ENCODE measurements at regions not wholly inside any gene's neighbourhood (a gene's known extent, or its start where the extent isn't known, plus 50 kb on each side); places are given as distances from the start of the nearest gene placed in this dataset.
"Not testable (repeated sequence)": the region's sequence is repeated elsewhere in the genome, so short reads cannot be mapped to it uniquely, and the experiment has no call there.

- no peak for TF ChIP-seq POLR2A (IDR thresholded peaks at IDR 0.05; ENCODE audit: low read depth, low read length)
- FAIRE-seq = no peak
- no peak for DNase-seq (ENCODE audit: insufficient read length, low spot score)
These were observed 112.7 kb upstream of the SPATS2L start for GRCh38 chr2:200193791-200194190.

- FAIRE-seq (no peak), DNase-seq (ENCODE audit: insufficient read length, low spot score) (no peak)
- no peak for TF ChIP-seq POLR2A (IDR thresholded peaks at IDR 0.05; ENCODE audit: low read depth, low read length)
These were observed 111.7 kb upstream of the SPATS2L start for GRCh38 chr2:200194746-200195145.

- no peak for DNase-seq (ENCODE audit: insufficient read length, low spot score)
- TF ChIP-seq POLR2A (IDR thresholded peaks at IDR 0.05; ENCODE audit: low read depth, low read length) = no peak
- FAIRE-seq = no peak
These were observed 107.5 kb upstream of the SPATS2L start for GRCh38 chr2:200199005-200199404.

GRCh38 chr2:200199576-200200263 is 106.8 kb upstream of the SPATS2L start:
- no peak for FAIRE-seq
- no peak for DNase-seq (ENCODE audit: insufficient read length, low spot score)
- no peak for TF ChIP-seq POLR2A (IDR thresholded peaks at IDR 0.05; ENCODE audit: low read depth, low read length)

DNA sequence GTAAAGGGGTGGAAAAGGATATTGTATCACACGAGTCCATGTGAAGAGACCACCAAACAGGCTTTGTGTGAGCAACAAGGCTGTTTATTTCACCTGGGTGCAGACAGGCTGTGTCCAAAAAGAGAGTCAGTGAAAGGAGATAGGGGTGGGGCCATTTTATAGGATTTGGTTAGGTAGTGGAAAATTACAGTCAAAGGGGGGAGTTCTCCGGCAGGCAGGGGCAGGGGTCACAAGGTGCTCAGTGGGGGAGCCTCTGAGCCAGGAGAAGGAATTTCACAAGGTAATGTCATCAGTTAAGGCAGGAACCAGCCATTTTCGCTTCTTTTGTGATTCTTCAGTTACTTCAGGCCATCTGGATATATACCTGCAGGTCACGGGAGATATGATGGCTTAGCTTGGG is 104.7 kb upstream of the SPATS2L start:
- DNase-seq (ENCODE audit: insufficient read length, low spot score); FAIRE-seq: not testable (repeated sequence)

GRCh38 chr2:200203381-200203827 is 103.1 kb upstream of the SPATS2L start:
- TF ChIP-seq POLR2A (IDR thresholded peaks at IDR 0.05; ENCODE audit: low read depth, low read length) = no peak
- FAIRE-seq = no peak
- DNase-seq (ENCODE audit: insufficient read length, low spot score) = no peak

GRCh38 chr2:200208041-200208440 is 98.5 kb upstream of the SPATS2L start:
- no peak for TF ChIP-seq POLR2A (IDR thresholded peaks at IDR 0.05; ENCODE audit: low read depth, low read length)
- FAIRE-seq (no peak), DNase-seq (ENCODE audit: insufficient read length, low spot score) (no peak)

- FAIRE-seq (no peak), DNase-seq (ENCODE audit: insufficient read length, low spot score) (no peak)
- TF ChIP-seq POLR2A (IDR thresholded peaks at IDR 0.05; ENCODE audit: low read depth, low read length) = no peak
These were observed 97.5 kb upstream of the SPATS2L start for GRCh38 chr2:200209030-200209429.

DNA sequence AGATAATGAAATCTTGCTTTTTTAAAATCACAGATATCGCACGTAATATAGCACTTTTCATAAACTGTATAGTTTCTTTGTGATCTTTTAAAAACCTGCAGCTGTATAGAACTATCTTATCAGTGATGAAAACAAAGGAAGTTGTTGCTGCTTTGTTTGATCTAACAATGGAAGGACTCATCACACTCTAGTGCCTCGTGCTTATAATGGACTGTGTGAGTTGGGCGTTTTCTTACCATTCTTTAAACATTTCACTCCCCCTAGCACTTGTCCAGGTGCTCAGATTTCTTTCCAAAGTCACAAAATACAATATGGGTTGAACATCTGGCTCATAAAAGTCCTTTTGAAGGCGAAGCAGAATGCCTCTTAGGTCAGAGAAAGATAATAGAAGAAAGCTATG is 94.8 kb upstream of the SPATS2L start:
- no peak for DNase-seq (ENCODE audit: insufficient read length, low spot score)
- FAIRE-seq = no peak
- no peak for TF ChIP-seq POLR2A (IDR thresholded peaks at IDR 0.05; ENCODE audit: low read depth, low read length)

GRCh38 chr2:200212862-200213425 is 93.5 kb upstream of the SPATS2L start:
- FAIRE-seq (no peak), DNase-seq (ENCODE audit: insufficient read length, low spot score) (no peak)
- no peak for TF ChIP-seq POLR2A (IDR thresholded peaks at IDR 0.05; ENCODE audit: low read depth, low read length)

DNA sequence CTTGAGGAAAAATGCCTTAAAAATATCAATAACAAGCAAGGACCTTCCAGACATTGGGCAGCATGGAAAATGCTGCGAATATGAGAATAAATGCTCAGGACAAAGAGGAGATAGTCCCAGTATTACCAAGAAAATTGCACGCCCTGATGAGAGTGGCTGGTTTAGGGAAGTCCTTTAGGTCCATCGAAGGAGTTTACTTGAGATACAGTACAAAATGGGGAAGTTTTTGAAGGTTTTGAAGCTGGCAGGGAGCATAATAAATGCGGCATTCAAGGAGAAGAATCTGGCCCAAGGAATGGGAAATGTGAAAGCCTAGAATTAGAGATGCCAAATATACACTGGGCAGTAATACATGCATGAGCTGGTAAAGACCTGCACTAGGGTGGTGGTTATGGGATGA is 90.2 kb upstream of the SPATS2L start:
- TF ChIP-seq POLR2A (IDR thresholded peaks at IDR 0.05; ENCODE audit: low read depth, low read length) = no peak
- DNase-seq (ENCODE audit: insufficient read length, low spot score) = no peak
- no peak for FAIRE-seq

- no peak for TF ChIP-seq POLR2A (IDR thresholded peaks at IDR 0.05; ENCODE audit: low read depth, low read length)
- DNase-seq (ENCODE audit: insufficient read length, low spot score) (no peak), FAIRE-seq (no peak)
These were observed 89.2 kb upstream of the SPATS2L start for GRCh38 chr2:200217320-200217719.

GRCh38 chr2:200218645-200219044 is 87.8 kb upstream of the SPATS2L start:
- FAIRE-seq (no peak), DNase-seq (ENCODE audit: insufficient read length, low spot score) (no peak)
- TF ChIP-seq POLR2A (IDR thresholded peaks at IDR 0.05; ENCODE audit: low read depth, low read length) = no peak

GRCh38 chr2:200219309-200220113 is 87.0 kb upstream of the SPATS2L start:
- DNase-seq (ENCODE audit: insufficient read length, low spot score) (no peak), FAIRE-seq (no peak)

DNA sequence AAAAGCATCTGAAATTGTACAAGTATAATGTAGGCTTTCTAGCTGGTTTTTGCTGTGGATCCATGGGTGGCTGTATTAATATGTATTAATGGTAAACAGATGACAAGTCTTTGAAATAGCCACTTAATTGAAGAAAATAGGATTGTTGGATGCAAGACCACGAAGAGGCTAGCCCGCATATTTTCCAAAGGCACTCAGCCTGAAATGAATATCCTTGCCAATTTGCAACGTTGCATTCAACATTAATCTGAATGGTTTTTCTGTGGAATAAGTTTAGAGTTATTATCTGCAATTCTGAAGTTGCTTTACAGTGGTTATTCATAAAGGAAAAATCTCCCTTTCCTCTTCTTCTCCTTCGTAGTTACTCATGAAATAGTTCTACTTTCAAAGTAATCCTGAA is 86.2 kb upstream of the SPATS2L start:
- no peak for TF ChIP-seq POLR2A (IDR thresholded peaks at IDR 0.05; ENCODE audit: low read depth, low read length)
- DNase-seq (ENCODE audit: insufficient read length, low spot score) (no peak), FAIRE-seq (no peak)

More at GRCh38 chr2:200219309-200220113, 87.0 kb upstream of the SPATS2L start:
- TF ChIP-seq POLR2A (IDR thresholded peaks at IDR 0.05; ENCODE audit: low read depth, low read length) = no peak
